NCI-H1694 (cell line): ENCODE measurements at regions not wholly inside any gene's neighbourhood (a gene's known extent, or its start where the extent isn't known, plus 50 kb on each side); places are given as distances from the start of the nearest gene placed in this dataset.
"Not testable (repeated sequence)": the region's sequence is repeated elsewhere in the genome, so short reads cannot be mapped to it uniquely, and the experiment has no call there.

ENCODE experiments used
- DNase-seq: peaks from one replicate; lab custom pipeline; 2025; lab: John Stamatoyannopoulos, UW

DNA sequence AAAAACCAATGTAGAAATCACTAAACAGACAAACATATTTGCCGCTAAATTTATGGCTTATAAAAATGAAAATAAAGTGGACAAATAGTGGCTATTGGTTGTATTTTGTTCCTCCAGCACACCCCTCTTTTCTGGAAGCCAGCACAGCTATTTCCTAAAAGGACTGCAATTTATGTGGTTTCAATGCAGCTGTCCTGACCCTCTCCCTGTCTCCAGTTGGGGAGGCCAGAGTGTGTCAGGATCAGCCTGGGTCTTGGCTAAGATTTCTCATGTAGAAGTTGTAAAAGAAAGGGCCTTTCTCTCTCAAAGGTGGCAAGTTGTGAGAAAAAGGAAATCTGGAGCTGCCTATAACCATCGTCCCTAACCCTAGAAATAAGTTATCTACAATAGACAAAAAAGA is 165.6 kb downstream of the ALDH8A1 start:
- DNase-seq, result no peak

DNA sequence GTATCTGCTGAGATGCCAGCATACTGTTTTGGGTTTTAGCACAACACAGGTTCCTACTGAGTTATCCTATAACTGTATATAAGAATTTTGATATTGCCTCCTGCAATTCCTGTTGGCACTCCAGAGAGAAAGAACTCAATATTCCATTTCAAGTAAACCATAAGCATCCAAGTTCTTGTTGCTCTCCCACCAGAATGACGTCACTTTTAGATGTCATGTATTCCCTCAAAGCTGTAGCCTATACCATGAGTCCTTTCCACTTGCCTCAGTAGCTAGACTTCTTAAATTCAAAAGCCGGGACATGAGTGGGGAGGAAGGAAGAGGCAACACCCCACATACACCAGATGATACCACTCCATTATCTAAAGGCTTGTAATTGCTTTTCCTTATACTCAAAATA is 171.5 kb downstream of the ALDH8A1 start:
- DNase-seq, result no peak

DNA sequence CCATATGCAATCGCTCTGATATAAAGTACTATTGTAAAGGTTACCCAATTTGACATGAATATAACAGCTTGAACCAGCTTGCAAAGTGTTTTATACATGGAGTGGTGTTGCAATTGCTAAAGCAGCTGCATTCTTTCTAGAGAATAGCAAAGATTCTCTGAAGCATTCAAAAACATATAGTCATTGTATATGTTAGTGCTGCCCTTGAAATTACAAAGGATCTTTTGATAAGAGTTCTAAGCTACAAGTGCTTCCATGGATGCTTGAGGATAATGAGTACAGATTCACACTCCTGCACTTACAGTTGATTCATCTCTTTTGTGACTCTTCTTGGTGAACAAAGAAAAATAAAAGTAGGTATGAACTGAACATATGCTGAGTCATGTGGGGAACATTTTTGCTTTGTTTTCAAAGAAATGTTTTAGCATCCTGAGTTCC is 175.7 kb downstream of the ALDH8A1 start:
- DNase-seq, result no peak

DNA sequence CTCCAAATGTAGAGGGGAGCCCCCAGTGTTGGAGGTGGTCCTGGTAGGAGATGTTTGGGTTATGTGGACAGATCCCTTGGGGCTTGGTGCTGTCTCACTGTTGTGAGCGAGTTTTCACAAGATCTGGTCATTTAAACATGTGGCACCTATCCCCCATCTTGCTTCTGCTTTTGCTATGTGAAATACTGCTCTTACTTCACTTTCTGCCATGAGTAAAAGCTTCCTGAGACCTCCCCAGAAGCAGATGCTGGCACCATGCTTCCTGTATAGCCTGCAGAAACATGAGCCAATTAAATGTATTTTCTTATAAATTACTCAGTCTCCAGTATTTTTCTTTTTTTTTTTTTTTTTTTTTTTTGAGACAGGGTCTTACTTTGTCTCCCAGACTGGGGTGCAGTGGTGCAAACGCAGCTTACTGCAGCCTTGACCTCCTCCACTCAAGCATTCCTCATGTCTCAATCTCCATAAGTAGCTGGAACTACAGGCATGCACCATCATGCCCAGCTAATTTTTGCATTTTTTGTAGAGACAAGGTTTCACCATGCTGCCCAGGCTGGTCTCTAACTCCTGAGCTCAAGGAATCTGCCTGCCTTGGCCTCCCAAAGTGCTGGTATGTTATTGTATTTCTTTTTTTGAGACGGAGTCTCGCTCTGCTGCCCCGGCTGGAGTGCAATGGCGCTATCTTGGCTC is 177.1 kb downstream of the ALDH8A1 start:
- no peak for DNase-seq

DNA sequence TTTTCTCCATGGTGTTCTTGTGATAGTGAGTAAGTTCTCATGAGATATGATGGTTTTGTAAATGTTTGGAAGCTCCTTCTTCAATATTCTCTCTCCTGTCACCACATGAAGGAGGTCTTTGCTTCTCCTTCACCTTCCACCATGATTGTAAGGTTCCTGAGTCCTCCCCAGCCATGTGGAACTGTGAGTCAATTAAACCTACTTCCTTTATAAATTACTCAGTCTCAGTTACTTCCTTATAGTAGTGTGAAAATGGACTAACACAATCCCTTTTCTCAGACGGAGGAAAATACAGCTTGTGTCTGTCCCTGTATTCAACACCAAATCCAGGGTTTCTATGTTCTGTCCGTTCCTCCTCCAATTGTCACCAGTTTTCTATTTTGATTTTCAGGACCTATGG is 181.0 kb downstream of the ALDH8A1 start:
- no peak for DNase-seq

DNA sequence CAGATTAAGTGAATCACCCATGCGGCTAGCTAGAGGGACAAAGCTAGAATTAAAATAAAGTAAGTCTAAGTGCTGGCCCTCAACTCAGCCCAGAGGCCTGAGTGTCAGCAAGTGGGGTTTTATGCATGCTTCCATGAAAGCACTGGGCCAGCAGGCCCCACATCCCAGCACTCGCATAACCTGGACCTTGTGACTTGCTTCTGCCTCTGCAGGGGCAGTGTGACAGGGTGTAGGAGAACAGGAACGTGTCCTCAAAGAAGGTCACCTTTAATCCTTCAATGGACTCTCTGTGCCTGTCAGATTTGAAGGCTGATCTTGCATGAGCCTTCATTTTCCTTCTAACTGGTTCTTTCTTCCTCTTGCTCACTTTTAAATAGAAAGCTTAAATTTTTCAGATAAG is 183.4 kb downstream of the ALDH8A1 start:
- no peak for DNase-seq

DNA sequence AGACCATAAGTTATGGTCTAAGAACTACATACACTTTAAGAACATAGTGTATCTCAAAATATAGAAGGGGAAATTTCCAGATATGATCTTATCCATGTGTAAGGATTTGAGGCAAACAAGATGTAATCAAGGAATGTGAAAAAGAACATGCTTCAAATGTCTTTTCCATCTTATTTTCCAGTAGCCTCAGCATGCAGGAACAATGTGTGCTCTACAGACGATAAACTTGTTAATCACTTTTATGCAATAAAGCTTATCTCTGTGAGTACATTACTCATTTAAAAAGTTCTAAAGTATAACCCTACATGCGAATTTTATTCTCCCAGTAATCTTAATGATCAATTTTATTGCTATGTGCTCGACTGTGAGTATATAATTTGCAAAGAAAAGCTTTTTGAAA is 185.2 kb downstream of the ALDH8A1 start:
- DNase-seq, result no peak

DNA sequence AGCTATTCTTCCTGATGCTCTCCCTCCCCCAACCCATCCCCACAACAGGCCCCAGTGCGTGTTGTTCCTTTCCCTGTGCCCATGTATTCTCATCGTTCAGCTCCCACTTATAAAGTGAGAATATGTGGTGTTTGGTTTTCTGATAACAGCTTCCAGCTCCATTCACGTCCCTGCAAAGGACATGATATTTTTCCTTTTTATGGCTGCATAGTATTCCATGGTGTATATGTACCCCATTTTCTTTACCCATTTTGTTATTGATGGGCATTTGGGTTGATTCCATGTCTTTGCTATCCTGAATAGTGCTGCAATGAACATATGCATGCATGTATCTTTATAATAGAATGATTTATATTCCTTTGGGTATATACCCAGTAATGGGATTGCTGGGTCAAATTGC is 186.3 kb downstream of the ALDH8A1 start:
- DNase-seq, result not testable (repeated sequence)

DNA sequence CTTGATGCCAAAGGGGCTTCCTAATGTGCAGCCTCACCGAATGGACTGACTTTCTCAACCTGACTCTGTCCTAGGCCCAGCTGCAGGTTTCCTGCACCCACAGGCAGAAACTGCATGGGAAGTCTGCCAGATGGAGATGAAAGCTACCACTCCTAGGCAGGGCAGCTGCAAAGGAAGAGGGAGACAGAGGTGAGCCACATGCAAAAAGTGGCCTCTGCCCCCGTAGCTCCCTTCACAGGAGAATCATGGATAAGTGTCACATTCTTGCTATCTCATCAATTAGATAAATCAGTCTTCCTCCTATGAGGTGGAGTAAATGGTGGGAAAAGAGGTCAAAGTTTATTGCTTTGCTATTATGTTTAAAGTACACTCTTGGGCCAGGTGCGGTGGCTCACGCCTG is 191.3 kb downstream of the ALDH8A1 start:
- no peak for DNase-seq

DNA sequence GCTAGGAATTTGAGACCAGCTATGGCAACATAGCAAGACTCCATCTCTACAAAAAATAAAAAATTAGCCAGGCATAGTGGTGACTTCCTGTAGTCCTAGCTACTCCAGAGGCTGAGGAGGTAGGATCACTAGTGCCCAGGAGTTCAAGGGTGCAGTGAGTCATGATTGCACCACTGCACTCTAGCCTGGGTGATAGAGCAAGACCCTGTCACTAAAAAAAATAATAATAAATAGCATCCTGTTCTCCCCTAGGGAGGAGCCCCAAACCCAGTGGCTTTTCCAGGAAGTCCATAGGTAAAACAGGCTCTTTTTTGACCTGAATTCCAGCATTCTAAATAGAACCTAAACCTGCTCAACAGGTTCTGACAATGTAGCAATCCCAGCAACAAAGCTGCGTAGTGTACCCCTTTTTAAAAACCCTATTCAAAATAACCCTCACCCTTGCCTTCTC is 192.0 kb downstream of the ALDH8A1 start:
- DNase-seq, result no peak

DNA sequence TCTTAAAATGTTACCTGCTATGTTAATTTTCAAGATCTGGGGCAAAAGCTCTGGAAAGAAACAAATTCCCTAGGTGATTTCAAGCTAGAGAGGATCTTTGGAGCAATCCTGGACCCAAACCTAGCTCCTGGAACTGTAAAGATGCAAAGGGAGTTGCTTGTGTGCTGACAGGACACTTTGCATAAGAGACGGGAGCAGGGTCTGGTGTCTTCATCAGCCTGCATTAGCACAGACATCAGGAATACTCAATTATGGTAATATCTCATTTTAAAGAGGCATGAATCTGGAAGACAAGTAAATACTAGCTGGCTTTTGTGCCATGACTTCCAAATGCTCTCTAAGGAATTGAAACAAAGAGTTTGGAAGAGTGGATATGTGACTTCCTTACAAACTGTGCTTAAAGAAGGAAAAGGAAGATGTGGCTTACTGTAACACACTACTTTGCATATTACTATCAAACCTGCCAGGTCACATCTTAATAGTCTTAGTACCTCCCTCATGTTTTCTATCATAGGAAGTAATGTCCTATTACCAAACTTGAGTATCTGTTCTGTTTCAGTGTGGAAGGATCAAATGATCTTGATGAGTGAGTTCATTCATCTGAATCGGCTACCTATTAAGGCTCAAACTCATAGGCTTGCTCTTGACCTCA is 193.4 kb downstream of the ALDH8A1 start:
- DNase-seq, result no peak

DNA sequence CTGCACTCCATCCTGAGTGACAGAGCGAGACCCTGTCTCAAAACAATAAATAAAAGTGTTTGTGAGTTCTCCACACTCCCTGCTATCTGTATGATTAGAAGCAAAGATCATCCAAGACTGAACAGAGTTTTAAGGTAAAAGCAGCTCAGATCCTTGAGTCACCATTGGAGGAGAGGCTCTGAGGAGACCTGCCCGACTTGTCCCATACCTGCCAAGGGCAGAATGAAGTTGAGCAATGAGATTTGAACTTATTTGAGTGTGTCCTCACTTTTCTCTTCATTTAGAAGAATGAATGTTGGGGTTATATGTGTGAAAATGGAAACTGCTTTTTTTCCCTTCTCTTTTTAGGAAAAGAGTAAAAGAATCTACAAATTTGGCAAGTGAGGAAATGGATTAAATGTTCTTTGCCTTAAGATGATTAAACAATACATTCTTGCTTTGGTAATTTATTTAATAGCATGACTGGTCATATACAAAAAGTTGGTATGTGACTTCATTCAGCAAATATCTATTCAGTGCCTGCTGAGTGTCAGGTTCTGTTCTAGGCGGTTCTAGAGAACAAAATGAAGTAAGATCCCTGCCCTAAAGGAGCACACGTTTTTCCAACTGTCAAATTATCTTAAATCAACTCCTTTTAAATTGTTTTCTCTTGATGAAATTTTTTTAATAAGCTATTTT is 195.7 kb downstream of the ALDH8A1 start:
- no peak for DNase-seq

DNA sequence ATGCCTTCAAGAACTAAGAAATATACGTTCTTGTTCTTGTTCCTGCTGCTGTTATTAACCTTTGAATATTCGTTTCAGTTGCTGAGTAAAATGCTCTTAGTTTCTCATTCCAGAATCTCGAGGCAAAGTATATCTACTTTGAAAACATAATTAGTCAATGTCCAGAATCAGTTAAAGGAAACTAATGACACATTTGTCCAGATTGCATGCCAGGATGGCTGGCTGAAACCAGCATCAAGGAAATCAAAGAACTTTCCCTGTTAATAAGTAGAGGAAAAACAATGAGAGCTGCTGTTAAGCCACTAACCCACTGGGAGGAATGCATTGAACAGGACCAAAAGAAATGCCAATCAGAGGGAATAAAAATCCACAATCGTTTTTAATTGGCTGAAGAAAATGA is 196.9 kb downstream of the ALDH8A1 start:
- DNase-seq, result no peak

DNA sequence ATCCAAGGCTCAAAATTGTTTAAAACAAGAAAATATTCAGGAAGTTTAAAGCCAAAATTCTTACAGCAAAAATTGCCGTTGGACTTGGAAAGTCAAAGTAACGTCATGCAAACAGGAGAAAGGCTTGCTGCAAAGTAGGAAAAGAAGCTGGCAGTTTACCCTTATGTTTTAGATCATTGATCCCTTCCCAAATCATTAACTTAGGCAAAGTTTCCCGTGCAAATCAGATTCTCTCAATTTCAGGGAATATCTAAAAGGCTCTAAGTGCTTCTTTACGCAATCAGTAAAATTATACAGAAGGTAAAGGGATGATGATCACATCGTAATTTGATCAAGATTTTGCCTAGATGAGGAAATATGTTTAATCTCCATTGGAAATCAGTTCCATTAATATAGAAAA is 197.5 kb downstream of the ALDH8A1 start:
- DNase-seq, result no peak

DNA sequence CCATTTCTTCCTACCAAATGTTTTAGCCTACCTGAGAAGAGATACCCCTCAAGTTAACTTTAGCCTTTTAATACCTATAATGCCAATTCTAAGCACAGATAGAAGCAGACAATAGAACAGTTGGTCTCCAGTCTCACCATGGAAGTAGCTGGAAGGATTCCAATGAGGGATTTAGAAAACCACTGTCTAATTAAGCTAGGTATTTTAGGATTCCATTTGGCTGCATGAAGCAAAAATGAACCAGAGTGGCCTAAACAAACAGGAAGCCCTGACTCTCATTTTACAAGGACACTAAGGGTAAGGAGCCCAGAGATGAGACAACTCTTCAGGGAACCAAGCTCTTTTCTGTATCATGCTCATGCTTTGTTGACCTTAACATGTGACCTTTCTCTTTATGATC is 199.2 kb downstream of the ALDH8A1 start:
- peak; percentile 31 for DNase-seq

DNA sequence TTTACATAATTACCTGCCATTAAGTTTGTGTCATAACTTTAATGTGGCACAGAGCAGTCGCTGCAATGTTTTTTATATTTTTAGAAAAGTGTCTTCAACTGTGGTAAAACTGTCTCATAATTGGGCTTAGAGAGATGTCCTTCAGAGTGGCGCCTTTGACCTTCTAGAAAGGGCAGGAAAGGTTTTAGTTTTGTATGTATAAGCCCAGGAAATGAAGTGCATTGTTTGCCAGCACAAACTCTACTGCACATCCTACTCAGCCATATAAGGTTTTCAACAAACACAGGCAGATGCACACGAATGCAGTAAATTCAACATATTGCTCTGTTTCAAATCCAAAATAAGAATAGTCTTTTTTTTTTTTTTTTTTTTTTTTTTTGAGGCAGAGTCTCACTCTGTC is 201.4 kb downstream of the ALDH8A1 start:
- DNase-seq, result no peak

DNA sequence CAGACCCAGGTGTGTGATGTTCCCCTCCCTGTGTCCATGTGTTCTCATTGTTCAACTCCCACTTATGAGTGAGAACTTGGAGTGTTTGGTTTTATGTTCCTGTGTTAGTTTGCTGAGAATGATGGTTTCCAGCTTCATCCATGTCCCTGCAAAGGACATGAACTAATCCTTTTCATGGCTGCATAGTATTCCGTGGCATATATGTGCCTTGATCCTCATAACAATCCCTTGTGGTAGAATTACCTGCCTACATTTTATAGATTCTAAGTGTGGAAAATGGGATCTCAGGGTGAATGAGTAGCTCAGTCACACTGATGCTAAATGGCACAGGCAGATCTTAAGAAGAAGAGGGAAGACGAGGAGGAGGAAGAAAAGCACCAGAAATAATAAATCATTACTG is 202.7 kb downstream of the ALDH8A1 start:
- DNase-seq, result not testable (repeated sequence)

DNA sequence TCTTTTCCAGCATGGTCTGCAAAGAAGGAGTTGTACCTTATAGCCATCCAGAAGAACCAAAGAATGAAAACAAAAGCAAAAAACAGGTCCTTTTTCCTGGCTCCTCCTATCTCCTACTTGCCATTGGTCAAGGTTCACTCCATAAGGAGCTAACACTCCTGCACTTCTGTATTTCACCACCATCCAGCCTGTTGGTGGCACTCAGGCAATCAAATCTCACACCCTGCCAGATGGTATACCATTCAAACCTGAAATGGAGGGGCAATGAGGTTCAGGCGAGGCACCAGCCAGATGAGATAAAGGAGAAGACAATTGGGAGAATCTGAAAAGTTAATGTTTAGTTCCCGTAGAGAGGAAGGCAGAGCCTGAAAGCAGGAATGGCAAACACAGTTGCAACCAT is 203.8 kb downstream of the ALDH8A1 start:
- no peak for DNase-seq

DNA sequence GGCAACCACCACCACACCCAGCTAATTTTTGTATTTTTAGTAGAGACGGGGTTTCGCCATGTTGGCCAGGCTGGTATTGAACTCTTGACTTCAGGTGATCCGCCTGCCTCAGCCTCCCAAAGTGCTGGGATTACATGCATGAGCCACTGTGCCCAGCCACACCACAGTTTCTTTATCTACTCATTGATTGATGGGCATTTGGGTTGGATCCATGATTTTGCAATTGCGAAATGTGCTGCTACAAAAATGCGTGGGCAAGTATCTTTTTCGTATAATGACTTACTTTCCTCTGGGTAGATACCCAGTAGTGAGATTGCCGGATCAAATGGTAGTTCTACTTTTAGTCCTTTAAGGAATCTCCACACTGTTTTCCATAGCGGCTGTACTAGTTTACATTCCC is 204.7 kb downstream of the ALDH8A1 start:
- not testable (repeated sequence) for DNase-seq

DNA sequence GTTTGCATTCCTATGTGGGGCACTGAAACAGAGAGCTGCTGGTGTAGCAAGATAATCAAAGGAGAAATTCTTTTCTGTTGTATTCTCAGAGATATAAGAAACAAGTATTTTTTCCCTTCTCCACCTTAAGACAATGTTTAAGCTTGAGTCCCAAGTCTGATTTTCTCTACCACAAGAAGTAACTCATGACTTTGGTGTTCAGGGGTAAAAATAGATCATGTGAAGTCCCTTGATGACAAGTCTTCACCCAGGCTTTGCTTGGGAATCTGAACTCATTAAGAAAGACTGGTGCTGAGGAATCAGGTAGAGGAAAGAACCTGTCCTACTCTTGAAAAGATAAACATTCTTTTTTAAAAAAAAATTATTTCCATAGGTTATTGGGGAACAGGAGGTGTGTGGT is 205.6 kb downstream of the ALDH8A1 start:
- DNase-seq, result no peak

DNA sequence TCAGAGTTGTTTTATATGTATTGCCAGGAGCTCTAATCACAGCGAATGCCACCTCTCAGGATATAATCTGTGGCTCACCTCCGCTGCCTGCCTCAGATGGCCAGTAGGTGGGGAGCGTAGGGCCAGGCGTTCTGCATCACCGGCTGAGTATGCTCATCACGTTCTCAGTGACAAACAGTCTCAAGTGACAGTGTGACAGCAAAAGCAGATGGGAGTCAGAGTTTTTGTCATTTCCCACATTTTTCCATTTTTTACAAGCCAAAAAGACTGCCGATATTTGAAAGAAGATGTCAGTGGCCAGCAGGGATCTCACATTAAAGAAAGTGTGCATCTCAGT is 208.7 kb downstream of the ALDH8A1 start:
- no peak for DNase-seq

DNA sequence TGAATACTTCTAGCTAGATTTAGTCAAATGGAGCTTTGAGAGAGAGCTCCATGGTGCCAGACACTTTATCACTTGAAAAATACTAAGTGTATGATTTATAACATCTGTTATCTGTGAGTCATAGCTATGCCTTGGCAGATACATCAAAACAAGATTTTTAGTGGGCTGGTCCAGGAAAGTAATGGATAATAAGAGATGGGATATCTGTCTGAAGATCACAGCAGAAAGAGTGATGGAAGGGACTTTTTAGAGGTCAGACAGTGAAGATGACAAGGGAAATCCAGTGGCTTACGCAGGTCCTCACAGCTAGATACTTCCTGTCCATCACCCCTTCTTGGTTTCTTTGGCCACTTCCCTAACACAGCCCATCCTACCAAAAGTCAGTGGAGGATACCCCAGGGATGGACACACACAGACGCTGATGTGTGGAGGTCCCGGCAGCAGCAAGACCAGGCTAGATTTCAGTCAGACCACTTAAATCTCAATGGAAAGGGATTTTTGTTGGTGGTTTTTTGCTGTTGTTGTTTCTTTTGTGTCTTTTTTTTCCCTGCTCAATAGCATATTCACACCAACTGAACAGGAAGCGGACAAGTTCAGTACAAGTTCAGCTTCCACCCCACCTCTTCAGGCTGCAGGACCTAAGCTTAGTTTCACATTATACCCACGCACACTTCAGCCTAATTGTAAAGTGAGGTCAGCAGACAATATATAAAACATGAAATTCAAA is 209.3 kb downstream of the ALDH8A1 start:
- DNase-seq, result no peak

DNA sequence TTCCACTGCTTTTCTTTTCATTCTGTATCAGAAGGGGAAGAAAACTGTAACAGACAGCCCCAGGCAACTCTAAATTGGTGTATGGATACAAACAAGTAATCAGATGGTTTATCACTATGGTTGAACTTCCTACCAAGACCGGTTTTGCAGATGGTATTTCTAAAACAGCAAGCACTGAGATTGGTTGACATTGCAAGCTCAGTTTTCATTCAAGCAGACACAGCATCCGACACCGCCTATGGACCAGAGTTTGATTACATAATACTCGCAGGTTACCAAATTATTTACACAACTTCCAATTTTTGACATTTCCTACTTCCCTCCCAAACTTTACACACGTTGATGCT is 209.9 kb downstream of the ALDH8A1 start:
- no peak for DNase-seq
